Fibroblast of lung (primary cell): ENCODE measurements at regions not wholly inside any gene's neighbourhood (a gene's known extent, or its start where the extent isn't known, plus 50 kb on each side); places are given as distances from the start of the nearest gene placed in this dataset.

Source experiments
- EZH2 ChIP-seq: IDR thresholded peaks from 2 replicates; pipeline ENCODE4 v1.5.1; 2012; ENCODE audit warnings: low read length, control low read depth, mild to moderate bottlenecking; ENCODE audit errors: missing control alignments
- TF ChIP-seq, protein P1 (sequence below), 2 donors: IDR thresholded peaks in 1 of 2; conservative IDR thresholded peaks in 1 of 2; 1 replicate in 1 of 2; 2 replicates in 1 of 2; pipeline ENCODE4 v1.5.1; 2011 to 2012; ENCODE audit warnings: low read length in 2 of 2, control low read depth in 1 of 2, inconsistent platforms in 1 of 2, low read depth in 1 of 2, mild to moderate bottlenecking in 1 of 2

DNA sequence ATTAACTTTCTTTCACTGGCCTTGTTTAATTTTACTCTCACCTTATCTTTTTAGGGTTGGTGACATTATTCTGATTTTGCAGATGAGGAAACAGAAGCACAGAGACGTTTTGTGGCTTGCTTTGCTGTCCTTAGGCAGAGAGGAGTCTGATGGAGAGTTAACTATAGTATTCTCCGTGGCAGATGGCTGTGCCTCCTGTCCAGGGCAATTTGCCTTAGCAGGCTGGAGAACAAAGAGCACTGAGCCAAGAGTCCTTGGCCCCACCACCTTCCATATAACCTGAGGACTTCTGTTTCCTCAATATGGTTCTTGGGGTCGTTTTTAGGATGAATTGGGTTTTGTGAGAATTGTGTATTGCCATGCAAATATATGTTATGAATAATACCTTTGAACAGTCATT lies 71.4 kb upstream of the BACH2 start:
- TF ChIP-seq, protein P1, sequence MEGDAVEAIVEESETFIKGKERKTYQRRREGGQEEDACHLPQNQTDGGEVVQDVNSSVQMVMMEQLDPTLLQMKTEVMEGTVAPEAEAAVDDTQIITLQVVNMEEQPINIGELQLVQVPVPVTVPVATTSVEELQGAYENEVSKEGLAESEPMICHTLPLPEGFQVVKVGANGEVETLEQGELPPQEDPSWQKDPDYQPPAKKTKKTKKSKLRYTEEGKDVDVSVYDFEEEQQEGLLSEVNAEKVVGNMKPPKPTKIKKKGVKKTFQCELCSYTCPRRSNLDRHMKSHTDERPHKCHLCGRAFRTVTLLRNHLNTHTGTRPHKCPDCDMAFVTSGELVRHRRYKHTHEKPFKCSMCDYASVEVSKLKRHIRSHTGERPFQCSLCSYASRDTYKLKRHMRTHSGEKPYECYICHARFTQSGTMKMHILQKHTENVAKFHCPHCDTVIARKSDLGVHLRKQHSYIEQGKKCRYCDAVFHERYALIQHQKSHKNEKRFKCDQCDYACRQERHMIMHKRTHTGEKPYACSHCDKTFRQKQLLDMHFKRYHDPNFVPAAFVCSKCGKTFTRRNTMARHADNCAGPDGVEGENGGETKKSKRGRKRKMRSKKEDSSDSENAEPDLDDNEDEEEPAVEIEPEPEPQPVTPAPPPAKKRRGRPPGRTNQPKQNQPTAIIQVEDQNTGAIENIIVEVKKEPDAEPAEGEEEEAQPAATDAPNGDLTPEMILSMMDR (conservative IDR thresholded peaks at IDR 0.05 in 1 of 2, IDR thresholded peaks at IDR 0.05 in 1 of 2; ENCODE audit: low read depth in 1 of 2, low read length in 2 of 2): no peak
- no peak for TF ChIP-seq EZH2
